ENCODE measurements at regions not wholly inside any gene's neighbourhood (a gene's known extent, or its start where the extent isn't known, plus 50 kb on each side); places are given as distances from the start of the nearest gene placed in this dataset.

GRCh38 chr1:80217377-80217986 is 1211.0 kb upstream of the ADGRL4 start:
- H3K9ac ChIP-seq (ENCODE audit: low read length): no peak overlapping the region
- H3K9me2 ChIP-seq (replicated peaks; ENCODE audit: insufficient read depth, low read length): no peaks in the 10 kb centered on the region
- peak; percentile 49 for DNase-seq
- H3F3A ChIP-seq (ENCODE audit: insufficient read depth, low read length): 0 out of 2 replicates have a peak, but pooled peaks cover 5% of the 10 kb centered on the region
- TF ChIP-seq EZH2 (optimal IDR thresholded peaks at IDR 0.05; ENCODE audit: low read depth, low read length): no peak
- no peak for TF ChIP-seq EZH2phosphoT487 (IDR thresholded peaks at IDR 0.05; ENCODE audit: low read length)
- TF ChIP-seq, protein P1, sequence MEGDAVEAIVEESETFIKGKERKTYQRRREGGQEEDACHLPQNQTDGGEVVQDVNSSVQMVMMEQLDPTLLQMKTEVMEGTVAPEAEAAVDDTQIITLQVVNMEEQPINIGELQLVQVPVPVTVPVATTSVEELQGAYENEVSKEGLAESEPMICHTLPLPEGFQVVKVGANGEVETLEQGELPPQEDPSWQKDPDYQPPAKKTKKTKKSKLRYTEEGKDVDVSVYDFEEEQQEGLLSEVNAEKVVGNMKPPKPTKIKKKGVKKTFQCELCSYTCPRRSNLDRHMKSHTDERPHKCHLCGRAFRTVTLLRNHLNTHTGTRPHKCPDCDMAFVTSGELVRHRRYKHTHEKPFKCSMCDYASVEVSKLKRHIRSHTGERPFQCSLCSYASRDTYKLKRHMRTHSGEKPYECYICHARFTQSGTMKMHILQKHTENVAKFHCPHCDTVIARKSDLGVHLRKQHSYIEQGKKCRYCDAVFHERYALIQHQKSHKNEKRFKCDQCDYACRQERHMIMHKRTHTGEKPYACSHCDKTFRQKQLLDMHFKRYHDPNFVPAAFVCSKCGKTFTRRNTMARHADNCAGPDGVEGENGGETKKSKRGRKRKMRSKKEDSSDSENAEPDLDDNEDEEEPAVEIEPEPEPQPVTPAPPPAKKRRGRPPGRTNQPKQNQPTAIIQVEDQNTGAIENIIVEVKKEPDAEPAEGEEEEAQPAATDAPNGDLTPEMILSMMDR (IDR thresholded peaks at IDR 0.05; ENCODE audit: low read length): peak; percentile 65
- H3K4me3 ChIP-seq (ENCODE audit: low read length): no peak overlapping the region
- H3K4me2 ChIP-seq (ENCODE audit: low read depth, low read length): no peak overlapping the region
- no peaks in the 10 kb centered on the region for H3K79me2 ChIP-seq (ENCODE audit: low read length)
- peaks cover 13% of the 10 kb centered on the region for H3K4me1 ChIP-seq (ENCODE audit: low read length)
- H3K9me3 ChIP-seq (replicated peaks; ENCODE audit: insufficient read depth, low read length): no peaks in the 10 kb centered on the region
- no peaks in the 10 kb centered on the region for H3K36me3 ChIP-seq (replicated peaks; ENCODE audit: insufficient read depth, low read length)
- H3K27ac ChIP-seq (ENCODE audit: low read length): no peak overlapping the region
- H3K27me3 ChIP-seq (replicated peaks; ENCODE audit: insufficient read depth, low read length): no peaks in the 10 kb centered on the region
- no peak overlapping the region for H2AFZ ChIP-seq (ENCODE audit: low read length)
- no peaks in the 10 kb centered on the region for H4K20me1 ChIP-seq (ENCODE audit: insufficient read depth, low read length)

- no peak overlapping the region for H3K9ac ChIP-seq (ENCODE audit: low read length)
- peaks cover 13% of the 10 kb centered on the region for H3K4me1 ChIP-seq (ENCODE audit: low read length)
- TF ChIP-seq, protein P1 (IDR thresholded peaks at IDR 0.05; ENCODE audit: low read length): no peak
- TF ChIP-seq EZH2phosphoT487 (IDR thresholded peaks at IDR 0.05; ENCODE audit: low read length) (no peak), EZH2 (optimal IDR thresholded peaks at IDR 0.05; ENCODE audit: low read depth, low read length) (no peak)
- H3K27me3 ChIP-seq (replicated peaks; ENCODE audit: insufficient read depth, low read length): no peaks in the 10 kb centered on the region
- 0 out of 2 replicates have a peak, but pooled peaks cover 5% of the 10 kb centered on the region for H3F3A ChIP-seq (ENCODE audit: insufficient read depth, low read length)
- H3K4me2 ChIP-seq (ENCODE audit: low read depth, low read length): peak overlapping the region; percentile 44; the same call in 1 of the 2 replicates
- H3K79me2 ChIP-seq (ENCODE audit: low read length): no peaks in the 10 kb centered on the region
- no peak overlapping the region for H3K4me3 ChIP-seq (ENCODE audit: low read length)
- no peaks in the 10 kb centered on the region for H3K36me3 ChIP-seq (replicated peaks; ENCODE audit: insufficient read depth, low read length)
- DNase-seq: peak; percentile 86
- H3K9me3 ChIP-seq (replicated peaks; ENCODE audit: insufficient read depth, low read length): no peaks in the 10 kb centered on the region
- no peaks in the 10 kb centered on the region for H3K9me2 ChIP-seq (replicated peaks; ENCODE audit: insufficient read depth, low read length)
- no peak overlapping the region for H2AFZ ChIP-seq (ENCODE audit: low read length)
- H4K20me1 ChIP-seq (ENCODE audit: insufficient read depth, low read length): no peaks in the 10 kb centered on the region
- no peak overlapping the region for H3K27ac ChIP-seq (ENCODE audit: low read length)
Observed at GRCh38 chr1:80214888-80215540, 1208.5 kb upstream of the ADGRL4 start.

DNA sequence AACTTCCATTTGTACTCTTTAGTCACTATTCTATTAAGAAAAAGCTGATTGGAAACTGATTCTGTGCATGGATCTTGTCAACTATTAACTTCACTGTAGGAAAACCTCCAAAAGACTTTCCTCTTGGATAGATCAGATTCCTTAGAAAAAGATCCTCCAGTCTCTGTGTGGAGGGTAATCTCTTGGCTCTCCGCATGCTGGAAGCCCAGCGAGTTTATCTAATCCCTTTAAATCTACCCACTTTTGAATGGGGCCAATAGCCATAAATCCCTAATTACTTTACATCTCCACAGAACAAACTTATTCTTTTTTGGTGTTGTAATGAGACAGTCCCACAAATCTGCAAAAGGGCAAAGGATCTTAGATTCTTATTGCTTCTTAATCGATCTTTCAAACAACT is 1206.4 kb upstream of the ADGRL4 start:
- H3K4me3 ChIP-seq (ENCODE audit: low read length): no peak overlapping the region
- H3K27me3 ChIP-seq (replicated peaks; ENCODE audit: insufficient read depth, low read length): no peaks in the 10 kb centered on the region
- H3K9me2 ChIP-seq (replicated peaks; ENCODE audit: insufficient read depth, low read length): no peaks in the 10 kb centered on the region
- no peaks in the 10 kb centered on the region for H4K20me1 ChIP-seq (ENCODE audit: insufficient read depth, low read length)
- no peak for DNase-seq
- H3K79me2 ChIP-seq (ENCODE audit: low read length): no peaks in the 10 kb centered on the region
- no peaks in the 10 kb centered on the region for H3K36me3 ChIP-seq (replicated peaks; ENCODE audit: insufficient read depth, low read length)
- TF ChIP-seq, protein P1 (IDR thresholded peaks at IDR 0.05; ENCODE audit: low read length): no peak
- TF ChIP-seq EZH2 (optimal IDR thresholded peaks at IDR 0.05; ENCODE audit: low read depth, low read length) (no peak), EZH2phosphoT487 (IDR thresholded peaks at IDR 0.05; ENCODE audit: low read length) (no peak)
- H3K9me3 ChIP-seq (replicated peaks; ENCODE audit: insufficient read depth, low read length): no peaks in the 10 kb centered on the region
- H2AFZ ChIP-seq (ENCODE audit: low read length): no peak overlapping the region
- peaks cover 13% of the 10 kb centered on the region for H3K4me1 ChIP-seq (ENCODE audit: low read length)
- no peak overlapping the region for H3K27ac ChIP-seq (ENCODE audit: low read length)
- no peak overlapping the region for H3K9ac ChIP-seq (ENCODE audit: low read length)
- no peak overlapping the region for H3K4me2 ChIP-seq (ENCODE audit: low read depth, low read length)
- 0 out of 2 replicates have a peak, but pooled peaks cover 5% of the 10 kb centered on the region for H3F3A ChIP-seq (ENCODE audit: insufficient read depth, low read length)

All from MM.1S (cell line).